OCI-LY1 (cell line): ENCODE measurements at regions not wholly inside any gene's neighbourhood (a gene's known extent, or its start where the extent isn't known, plus 50 kb on each side); places are given as distances from the start of the nearest gene placed in this dataset.

Source experiments
- H2AFZ ChIP-seq: fragments of 200-600 bp; sonication (generic), shearing (Covaris generic); 2 replicates; pipeline ENCODE4 v1.6.0; 2014; ENCODE audit warnings: antibody characterized with exemption, mild to moderate bottlenecking, low read length
- H3F3A ChIP-seq: fragments of 200-600 bp; sonication (generic), shearing (Covaris generic); 2 replicates; pipeline ENCODE4 v1.6.0; 2014; ENCODE audit warnings: mild to moderate bottlenecking, antibody characterized with exemption, low read length, moderate library complexity; ENCODE audit not compliant: insufficient read depth
- H3K27ac ChIP-seq: fragments of 200-600 bp; sonication (generic); 2 replicates; pipeline ENCODE4 v1.5.1; 2014; ENCODE audit warnings: low read length, mixed run types, mild to moderate bottlenecking, low read depth; ENCODE audit not compliant: poor library complexity, severe bottlenecking
- H3K27me3 ChIP-seq: fragments of 200-600 bp; sonication (generic); 2 replicates; pipeline ENCODE4 v1.6.0; 2014; ENCODE audit warnings: antibody characterized with exemption, mild to moderate bottlenecking, low read length, moderate library complexity; ENCODE audit not compliant: insufficient read depth
- H3K36me3 ChIP-seq: fragments of 200-600 bp; sonication (generic); 2 replicates; pipeline ENCODE4 v1.6.1; 2014; ENCODE audit warnings: mild to moderate bottlenecking, antibody characterized with exemption, low read length, moderate library complexity, mixed read lengths; ENCODE audit not compliant: insufficient read depth
- H3K4me1 ChIP-seq: fragments of 200-600 bp; sonication (generic); 2 replicates; pipeline ENCODE4 v1.5.1; 2014; ENCODE audit warnings: mild to moderate bottlenecking, low read length, moderate library complexity; ENCODE audit not compliant: insufficient read depth, severe bottlenecking
- H3K4me2 ChIP-seq: fragments of 200-600 bp; sonication (generic), shearing (Covaris generic); 2 replicates; pipeline ENCODE4 v1.6.1; 2014; ENCODE audit warnings: low read length
- H3K4me3 ChIP-seq: fragments of 200-600 bp; sonication (generic); 2 replicates; pipeline ENCODE4 v1.5.1; 2014; ENCODE audit warnings: low read length, low read depth, mild to moderate bottlenecking, mixed read lengths; ENCODE audit not compliant: poor library complexity, severe bottlenecking
- H3K79me2 ChIP-seq: fragments of 200-600 bp; shearing (Covaris generic); 2 replicates; pipeline ENCODE4 v1.6.1; 2016; ENCODE audit warnings: mixed run types, low read length, mixed read lengths; ENCODE audit not compliant: insufficient read depth
- H3K9ac ChIP-seq: fragments of 200-600 bp; sonication (generic), shearing (Covaris generic); 2 replicates; pipeline ENCODE4 v1.6.1; 2014; ENCODE audit warnings: mild to moderate bottlenecking, low read length, mixed read lengths
- H3K9me2 ChIP-seq: fragments of 200-600 bp; sonication (generic), shearing (Covaris generic); 2 replicates; pipeline ENCODE4 v1.6.1; 2014; ENCODE audit warnings: low read depth, mild to moderate bottlenecking, low read length, mixed read lengths
- H3K9me3 ChIP-seq: fragments of 200-600 bp; shearing (Covaris generic); 2 replicates; pipeline ENCODE4 v1.6.1; 2014; ENCODE audit warnings: low read length, mixed read lengths
- H4K20me1 ChIP-seq: fragments of 200-600 bp; sonication (generic), shearing (Covaris generic); 2 replicates; pipeline ENCODE4 v1.6.0; 2016; ENCODE audit warnings: mild to moderate bottlenecking, low read length; ENCODE audit not compliant: insufficient read depth
- EZH2 ChIP-seq: fragments of 200-600 bp; sonication (generic), shearing (Covaris generic); IDR thresholded peaks from 2 replicates; pipeline ENCODE4 v1.8.0; 2017; ENCODE audit warnings: borderline replicate concordance, mixed run types, mild to moderate bottlenecking, antibody characterized with exemption, low read length, moderate library complexity, mixed read lengths
- TF ChIP-seq, protein P1 (sequence below): fragments of 200-600 bp; sonication (generic), shearing (Covaris generic); IDR thresholded peaks from 2 replicates; pipeline ENCODE4 v1.5.1; 2017; ENCODE audit warnings: mild to moderate bottlenecking, antibody characterized with exemption, low read length, moderate library complexity, mixed read lengths

DNA sequence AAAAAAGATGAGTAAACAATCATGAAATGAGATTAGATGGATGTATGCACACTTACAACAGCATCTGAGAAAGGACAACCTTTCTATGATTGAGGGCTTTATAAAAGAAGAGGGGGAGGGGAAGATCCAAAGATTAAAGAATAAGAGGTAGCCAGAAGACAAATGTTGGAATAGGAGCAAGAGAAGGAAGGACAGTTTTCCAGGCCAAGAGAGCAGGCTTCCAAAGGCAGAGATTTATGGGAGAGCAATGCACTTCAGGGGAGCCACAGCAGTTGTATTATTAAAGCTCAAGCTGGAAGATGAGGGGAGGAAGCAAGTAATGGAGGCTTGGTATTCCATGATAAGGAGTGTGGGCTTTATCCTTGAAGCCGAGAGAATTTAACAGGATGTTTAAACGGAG is 110.3 kb upstream of the PTPN13 start:
- no peaks in the 10 kb centered on the region for H3K9me2 ChIP-seq
- no peak overlapping the region for H3K4me3 ChIP-seq
- TF ChIP-seq, protein P1, sequence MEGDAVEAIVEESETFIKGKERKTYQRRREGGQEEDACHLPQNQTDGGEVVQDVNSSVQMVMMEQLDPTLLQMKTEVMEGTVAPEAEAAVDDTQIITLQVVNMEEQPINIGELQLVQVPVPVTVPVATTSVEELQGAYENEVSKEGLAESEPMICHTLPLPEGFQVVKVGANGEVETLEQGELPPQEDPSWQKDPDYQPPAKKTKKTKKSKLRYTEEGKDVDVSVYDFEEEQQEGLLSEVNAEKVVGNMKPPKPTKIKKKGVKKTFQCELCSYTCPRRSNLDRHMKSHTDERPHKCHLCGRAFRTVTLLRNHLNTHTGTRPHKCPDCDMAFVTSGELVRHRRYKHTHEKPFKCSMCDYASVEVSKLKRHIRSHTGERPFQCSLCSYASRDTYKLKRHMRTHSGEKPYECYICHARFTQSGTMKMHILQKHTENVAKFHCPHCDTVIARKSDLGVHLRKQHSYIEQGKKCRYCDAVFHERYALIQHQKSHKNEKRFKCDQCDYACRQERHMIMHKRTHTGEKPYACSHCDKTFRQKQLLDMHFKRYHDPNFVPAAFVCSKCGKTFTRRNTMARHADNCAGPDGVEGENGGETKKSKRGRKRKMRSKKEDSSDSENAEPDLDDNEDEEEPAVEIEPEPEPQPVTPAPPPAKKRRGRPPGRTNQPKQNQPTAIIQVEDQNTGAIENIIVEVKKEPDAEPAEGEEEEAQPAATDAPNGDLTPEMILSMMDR: no peak
- no peak for TF ChIP-seq EZH2
- no peaks in the 10 kb centered on the region for H3K36me3 ChIP-seq
- no peaks in the 10 kb centered on the region for H3F3A ChIP-seq
- no peaks in the 10 kb centered on the region for H4K20me1 ChIP-seq
- H3K27ac ChIP-seq: no peak overlapping the region
- no peaks in the 10 kb centered on the region for H3K79me2 ChIP-seq
- no peaks in the 10 kb centered on the region for H3K27me3 ChIP-seq
- no peak overlapping the region for H2AFZ ChIP-seq
- H3K4me2 ChIP-seq: no peak overlapping the region
- H3K4me1 ChIP-seq: no peaks in the 10 kb centered on the region
- no peaks in the 10 kb centered on the region for H3K9me3 ChIP-seq
- H3K9ac ChIP-seq: no peak overlapping the region

DNA sequence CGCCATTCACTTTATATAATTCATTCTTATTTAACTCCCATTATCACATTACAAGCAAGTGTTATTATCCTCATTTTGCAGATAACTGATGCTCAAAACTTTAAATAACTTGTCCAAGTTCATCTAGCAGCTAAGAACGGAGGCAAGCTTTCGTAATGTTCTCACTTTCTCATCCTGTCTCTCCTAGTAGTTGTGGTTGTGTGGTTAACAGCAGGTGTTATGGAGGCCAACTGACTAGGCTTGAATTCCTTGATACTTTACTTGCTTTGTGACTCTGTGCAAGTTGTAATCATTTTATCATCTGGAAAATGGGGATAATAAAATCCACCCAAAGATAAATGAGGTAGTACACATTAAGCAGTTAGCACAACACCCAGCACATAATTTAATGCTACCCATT is 109.9 kb upstream of the PTPN13 start:
- Histone ChIP-seq H3K4me3 (no peak overlapping the region), H3K4me2 (no peak overlapping the region), H3K9me2 (no peaks in the 10 kb centered on the region)

DNA sequence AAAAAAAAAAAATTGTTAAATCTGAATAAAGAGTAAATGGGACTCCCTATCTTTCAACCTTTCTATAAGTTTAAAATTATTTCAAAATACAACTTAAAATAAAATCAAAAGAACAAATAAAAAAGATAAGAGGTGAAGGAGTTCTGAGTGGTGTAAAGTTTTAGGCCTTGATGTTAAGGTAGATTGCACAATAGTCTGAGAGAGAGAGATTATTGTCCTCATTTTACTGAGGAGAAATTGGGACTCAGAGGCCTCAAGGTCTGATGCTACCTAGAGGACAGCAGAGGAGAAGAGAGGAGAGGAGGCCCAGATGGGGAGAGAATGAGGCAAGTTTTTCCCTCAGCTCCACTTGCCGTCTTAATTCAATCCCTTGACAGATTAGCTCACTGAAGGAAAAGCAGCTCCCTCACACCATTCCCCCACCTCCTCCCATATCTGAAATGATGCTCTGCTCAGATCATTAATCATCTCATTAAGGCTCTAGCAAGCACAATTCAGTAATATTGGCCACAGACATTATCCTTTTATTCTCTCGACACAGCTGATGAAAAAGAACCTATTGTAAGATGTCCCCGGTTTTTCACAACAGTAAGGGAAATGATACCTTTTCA is 106.3 kb upstream of the PTPN13 start:
- Histone ChIP-seq H2AFZ (no peak overlapping the region), H3F3A (no peaks in the 10 kb centered on the region), H3K9ac (no peak overlapping the region), H3K27me3 (no peaks in the 10 kb centered on the region), H3K4me2 (no peak overlapping the region), H3K4me1 (no peaks in the 10 kb centered on the region), H3K9me3 (no peaks in the 10 kb centered on the region), H3K4me3 (no peak overlapping the region), H3K36me3 (no peaks in the 10 kb centered on the region), H4K20me1 (no peaks in the 10 kb centered on the region), H3K79me2 (no peaks in the 10 kb centered on the region), H3K9me2 (no peaks in the 10 kb centered on the region), H3K27ac (no peak overlapping the region)
- no peak for TF ChIP-seq EZH2
- TF ChIP-seq, protein P1: no peak

More for the DNA sequence above, 109.9 kb upstream of the PTPN13 start:
- TF ChIP-seq, protein P1: no peak
- TF ChIP-seq EZH2: no peak
- Histone ChIP-seq H3K9ac (no peak overlapping the region), H2AFZ (no peak overlapping the region), H3K4me1 (no peaks in the 10 kb centered on the region), H3K9me3 (no peaks in the 10 kb centered on the region), H3K27ac (no peak overlapping the region), H3K27me3 (no peaks in the 10 kb centered on the region), H3F3A (no peaks in the 10 kb centered on the region), H3K79me2 (no peaks in the 10 kb centered on the region), H4K20me1 (no peaks in the 10 kb centered on the region), H3K36me3 (no peaks in the 10 kb centered on the region)
